ENCODE measurements at regions not wholly inside any gene's neighbourhood (a gene's known extent, or its start where the extent isn't known, plus 50 kb on each side); places are given as distances from the start of the nearest gene placed in this dataset.

DNA sequence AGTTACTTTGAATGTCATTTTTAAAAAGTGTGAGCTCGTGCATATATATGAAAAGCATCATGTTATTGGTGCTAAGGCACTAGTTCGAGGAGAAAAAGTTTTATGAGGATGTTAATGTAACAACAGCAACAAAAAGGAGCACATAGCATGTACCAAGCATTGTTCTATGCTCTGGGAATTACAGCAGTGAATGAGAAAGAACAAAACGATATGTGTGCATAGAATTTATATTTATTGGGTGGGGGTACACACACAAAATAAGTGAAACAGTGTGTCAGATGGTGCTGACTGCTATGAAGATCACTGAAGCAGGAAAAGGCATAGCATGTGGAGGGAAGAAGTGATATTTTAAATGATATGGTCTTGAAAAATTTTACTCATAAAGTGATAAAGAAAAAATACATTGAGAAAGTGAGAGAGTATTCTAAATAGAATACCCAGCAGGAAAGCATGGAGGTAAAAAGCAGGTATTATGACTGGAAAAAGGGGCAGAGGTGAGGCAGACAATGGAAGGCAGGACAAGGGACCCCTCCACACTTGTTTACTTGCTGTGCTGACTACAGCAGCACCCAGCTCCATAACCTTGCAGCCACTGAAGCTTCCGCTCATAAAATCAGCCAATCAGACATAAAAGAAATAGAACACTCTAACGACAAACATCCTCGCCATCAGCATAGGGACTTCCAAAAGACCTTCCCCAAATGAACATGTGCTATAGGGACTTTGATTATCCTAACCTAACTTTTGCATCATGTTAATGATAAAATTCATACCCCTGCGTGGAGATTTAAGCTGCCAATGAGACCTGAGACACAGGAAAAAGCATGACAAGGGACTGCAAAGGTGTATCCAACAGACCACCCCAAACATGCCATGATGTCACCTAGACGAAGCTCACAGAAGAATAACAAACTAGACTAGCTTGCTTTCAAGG is 119.9 kb downstream of the HFE start:
- TF ChIP-seq, protein P1, sequence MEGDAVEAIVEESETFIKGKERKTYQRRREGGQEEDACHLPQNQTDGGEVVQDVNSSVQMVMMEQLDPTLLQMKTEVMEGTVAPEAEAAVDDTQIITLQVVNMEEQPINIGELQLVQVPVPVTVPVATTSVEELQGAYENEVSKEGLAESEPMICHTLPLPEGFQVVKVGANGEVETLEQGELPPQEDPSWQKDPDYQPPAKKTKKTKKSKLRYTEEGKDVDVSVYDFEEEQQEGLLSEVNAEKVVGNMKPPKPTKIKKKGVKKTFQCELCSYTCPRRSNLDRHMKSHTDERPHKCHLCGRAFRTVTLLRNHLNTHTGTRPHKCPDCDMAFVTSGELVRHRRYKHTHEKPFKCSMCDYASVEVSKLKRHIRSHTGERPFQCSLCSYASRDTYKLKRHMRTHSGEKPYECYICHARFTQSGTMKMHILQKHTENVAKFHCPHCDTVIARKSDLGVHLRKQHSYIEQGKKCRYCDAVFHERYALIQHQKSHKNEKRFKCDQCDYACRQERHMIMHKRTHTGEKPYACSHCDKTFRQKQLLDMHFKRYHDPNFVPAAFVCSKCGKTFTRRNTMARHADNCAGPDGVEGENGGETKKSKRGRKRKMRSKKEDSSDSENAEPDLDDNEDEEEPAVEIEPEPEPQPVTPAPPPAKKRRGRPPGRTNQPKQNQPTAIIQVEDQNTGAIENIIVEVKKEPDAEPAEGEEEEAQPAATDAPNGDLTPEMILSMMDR (IDR thresholded peaks at IDR 0.05): no peak
- ATAC-seq (ENCODE audit: low read depth): no peak
- H3K27me3 Mint-ChIP-seq: peaks cover 2% of the 10 kb centered on the region
- ChIA-PET POLR2A (interaction anchor here (0.7 to 8.0 kb wide), 13 partner anchors 9 to 940 kb away, joined by 3 to 299 read pairs (median 5); a partner anchor contains a TSS), CTCF (no interaction called here)
- no peaks in the 10 kb centered on the region for H3K9me3 Mint-ChIP-seq
- no peaks in the 10 kb centered on the region for H3K36me3 Mint-ChIP-seq (ENCODE audit: low read depth)
- no peak overlapping the region for H3K4me3 Mint-ChIP-seq
- peaks cover 15% of the 10 kb centered on the region for H3K4me1 Mint-ChIP-seq
- no peak for DNase-seq
- no peak overlapping the region for H3K27ac Mint-ChIP-seq
- intact Hi-C loops (cut with micrococcal nuclease): no loop called here

DNA sequence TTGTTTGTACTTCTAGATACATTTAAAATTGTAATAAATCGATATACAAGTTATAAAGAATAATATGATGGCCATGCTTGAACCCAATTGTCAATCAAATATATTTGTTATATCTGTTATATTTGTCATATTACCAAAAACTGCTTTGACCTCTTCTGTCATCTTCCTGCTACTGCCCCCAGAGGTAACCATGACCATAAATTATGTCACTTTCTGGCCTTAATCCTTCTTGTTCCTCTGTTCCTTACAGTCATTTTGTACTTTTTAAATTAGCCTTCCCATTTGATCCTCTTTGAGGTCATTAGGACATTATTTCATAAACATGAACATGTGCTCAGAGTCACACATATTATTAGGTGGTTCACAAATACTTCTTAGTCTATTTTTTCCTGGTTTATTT is 124.7 kb downstream of the HFE start:
- no peak overlapping the region for H3K27ac Mint-ChIP-seq
- ChIA-PET CTCF (no interaction called here), POLR2A (interaction anchor here (1.1 to 5.6 kb wide), 3 partner anchors 12 to 23 kb away, joined by 5 to 38 read pairs (median 11); a partner anchor contains a TSS)

DNA sequence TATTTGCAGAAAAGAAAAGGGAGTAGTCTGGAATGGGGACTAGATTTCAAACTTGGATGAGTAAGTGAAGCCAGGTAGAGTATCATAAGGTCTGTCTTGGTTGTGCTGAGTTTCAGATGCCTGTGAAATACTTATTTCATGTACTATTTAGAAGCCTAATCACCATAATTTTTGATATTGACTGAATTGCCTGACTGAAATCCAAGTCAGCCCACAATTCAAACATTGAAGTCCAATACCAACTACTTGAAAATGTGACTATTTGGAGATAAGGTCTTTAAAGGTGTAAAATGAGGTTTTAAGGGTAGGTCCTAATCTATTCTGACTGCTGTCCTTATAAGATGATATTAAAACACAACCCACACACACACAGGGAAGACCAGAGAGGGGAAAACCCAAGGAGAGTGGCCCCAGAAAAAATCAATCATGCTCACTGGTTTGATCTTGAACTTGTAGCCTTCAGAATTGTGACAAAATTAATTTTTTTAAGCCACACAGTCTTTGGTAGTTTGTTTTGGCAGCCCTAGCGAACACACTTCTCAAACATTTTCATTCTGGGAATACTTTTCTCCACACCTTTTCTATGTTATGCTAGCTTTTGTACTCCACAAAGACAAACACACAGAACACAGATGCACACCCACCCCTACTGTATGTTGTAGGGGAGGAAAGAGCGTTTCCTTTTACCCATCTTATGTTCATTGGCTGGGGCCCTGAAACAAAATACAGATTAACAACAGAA is 126.3 kb downstream of the HFE start:
- no peaks in the 10 kb centered on the region for H3K27me3 Mint-ChIP-seq
- H3K9me3 Mint-ChIP-seq: no peaks in the 10 kb centered on the region
- H3K27ac Mint-ChIP-seq: no peak overlapping the region
- POLR2A ChIA-PET: interaction anchor here (0.6 to 5.5 kb wide), 13 partner anchors 9 to 182 kb away, joined by 3 to 540 read pairs (median 11); a partner anchor contains a TSS
- DNase-seq (no peak), ATAC-seq (ENCODE audit: low read depth) (no peak)
- CTCF ChIA-PET: no interaction called here
- no peak overlapping the region for H3K4me3 Mint-ChIP-seq
- intact Hi-C loops (cut with micrococcal nuclease): no loop called here
- no peaks in the 10 kb centered on the region for H3K36me3 Mint-ChIP-seq (ENCODE audit: low read depth)
- peaks cover 6% of the 10 kb centered on the region for H3K4me1 Mint-ChIP-seq
- TF ChIP-seq, protein P1 (IDR thresholded peaks at IDR 0.05): no peak

More for the DNA sequence above, 124.7 kb downstream of the HFE start:
- no peak for ATAC-seq (ENCODE audit: low read depth)
- Mint-ChIP-seq H3K27me3 (no peaks in the 10 kb centered on the region), H3K36me3 (ENCODE audit: low read depth) (no peaks in the 10 kb centered on the region), H3K4me1 (peaks cover 6% of the 10 kb centered on the region), H3K4me3 (no peak overlapping the region), H3K9me3 (no peaks in the 10 kb centered on the region)
- no peak for DNase-seq
- intact Hi-C loops (cut with micrococcal nuclease): no loop called here
- TF ChIP-seq, protein P1 (IDR thresholded peaks at IDR 0.05): no peak

DNA sequence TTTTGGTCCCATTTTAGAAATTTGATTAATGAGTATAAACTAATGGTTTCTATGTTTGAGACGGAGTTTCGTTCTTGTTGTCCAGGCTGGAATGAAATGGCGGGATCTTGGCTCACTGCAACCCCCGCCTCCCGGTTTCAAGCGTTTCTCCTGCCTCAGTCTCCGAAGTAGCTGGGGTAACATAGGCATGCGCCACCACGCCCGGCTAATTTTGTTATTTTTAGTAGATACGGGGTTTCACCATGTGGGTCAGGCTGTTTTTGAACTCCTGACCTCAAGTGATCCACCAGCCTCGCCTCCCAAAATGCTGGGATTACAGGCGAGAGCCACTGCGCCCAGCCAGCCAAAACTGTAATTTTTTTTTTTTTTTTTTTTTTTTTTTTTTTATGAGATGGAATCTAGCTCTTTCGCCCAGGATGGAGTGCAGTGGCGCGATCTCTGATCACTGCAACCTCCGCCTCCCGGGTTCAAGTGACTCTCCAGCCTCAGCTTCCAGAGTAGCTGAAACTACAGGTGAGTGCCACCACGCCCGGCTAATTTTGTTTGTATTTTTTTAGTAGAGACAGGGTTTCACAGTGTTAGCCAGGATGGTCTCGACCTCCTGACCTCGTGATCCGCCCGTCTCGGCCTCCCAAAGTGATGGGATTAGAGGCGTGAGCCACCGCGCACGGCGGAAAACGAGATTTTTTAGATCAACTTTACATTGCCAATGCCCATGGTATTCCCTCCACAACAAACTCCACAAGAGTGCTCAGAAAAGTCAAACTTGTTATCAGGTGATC is 127.8 kb downstream of the HFE start:
- Mint-ChIP-seq H3K36me3 (ENCODE audit: low read depth) (no peaks in the 10 kb centered on the region), H3K4me1 (peaks cover 11% of the 10 kb centered on the region), H3K27ac (no peak overlapping the region), H3K27me3 (no peaks in the 10 kb centered on the region), H3K4me3 (no peak overlapping the region), H3K9me3 (no peaks in the 10 kb centered on the region)
- no peak for ATAC-seq (ENCODE audit: low read depth)
- no peak for DNase-seq
- intact Hi-C loops (cut with micrococcal nuclease): loop anchor here (5.0 kb wide), 1 partner anchor 183 kb away; a partner anchor contains a TSS
- POLR2A ChIA-PET: interaction anchor here (0.6 to 5.5 kb wide), 38 partner anchors 10 to 1678 kb away, joined by 3 to 540 read pairs (median 22); partner anchors contain the start of gene HMGN4
- TF ChIP-seq, protein P1 (IDR thresholded peaks at IDR 0.05): no peak
- CTCF ChIA-PET: interaction anchor here (1.4 to 3.1 kb wide), 3 partner anchors 11 to 39 kb away, joined by 4 to 12 read pairs (median 8); a partner anchor contains a TSS
